Activated naive CD4-positive, alpha-beta T cell treated with anti-CD3 and anti-CD28 coated beads, Interleukin-2, amount 10 ng/mL, durations not matched to agents 7 days and 5 days (primary cell): ENCODE measurements at regions not wholly inside any gene's neighbourhood (a gene's known extent, or its start where the extent isn't known, plus 50 kb on each side); places are given as distances from the start of the nearest gene placed in this dataset.

Experiments used
- CTCF ChIA-PET: fragments of 350-600 bp; sonication (Branson Sonifier 250); formaldehyde crosslinking; loops from one replicate; lab custom pipeline; 2021; ENCODE audit warnings: antibody characterized with exemption; lab: Charles Lee
- DNase-seq: peaks from one replicate; pipeline ENCODE4 v3.0.0-alpha.2; 2020
- H3K27ac Mint-ChIP-seq: one replicate; pipeline ENCODE4 v1.8.0; 2021; ENCODE audit warnings: mild to moderate bottlenecking, moderate library complexity, mixed read lengths
- H3K27me3 Mint-ChIP-seq: one replicate; pipeline ENCODE4 v1.8.0; 2021; ENCODE audit warnings: mild to moderate bottlenecking, mixed read lengths
- H3K36me3 Mint-ChIP-seq: one replicate; pipeline ENCODE4 v1.8.0; 2021; ENCODE audit warnings: mixed read lengths
- H3K4me1 Mint-ChIP-seq: one replicate; pipeline ENCODE4 v1.8.0; 2021; ENCODE audit warnings: mixed read lengths
- H3K4me3 Mint-ChIP-seq: one replicate; pipeline ENCODE4 v1.8.0; 2021; ENCODE audit warnings: mild to moderate bottlenecking, moderate library complexity, mixed read lengths
- H3K9me3 Mint-ChIP-seq: one replicate; pipeline ENCODE4 v1.8.0; 2021; ENCODE audit warnings: mixed read lengths

GRCh38 chr14:104450811-104451401 is 128.7 kb upstream of the C14orf180 start:
- no peak overlapping the region for H3K4me3 Mint-ChIP-seq
- CTCF ChIA-PET: no interaction called here

GRCh38 chr14:104451474-104451873 is 128.1 kb upstream of the C14orf180 start:
- H3K36me3 Mint-ChIP-seq: no peaks in the 10 kb centered on the region
- no peak overlapping the region for H3K4me3 Mint-ChIP-seq
- CTCF ChIA-PET: no interaction called here
- H3K27ac Mint-ChIP-seq: no peak overlapping the region
- DNase-seq: no peak
- peaks cover 12% of the 10 kb centered on the region for H3K9me3 Mint-ChIP-seq
- peaks cover 37% of the 10 kb centered on the region for H3K27me3 Mint-ChIP-seq
- no peaks in the 10 kb centered on the region for H3K4me1 Mint-ChIP-seq

More at GRCh38 chr14:104450811-104451401, 128.7 kb upstream of the C14orf180 start:
- H3K4me1 Mint-ChIP-seq: no peaks in the 10 kb centered on the region
- H3K27ac Mint-ChIP-seq: no peak overlapping the region
- H3K36me3 Mint-ChIP-seq: no peaks in the 10 kb centered on the region
- no peak for DNase-seq
- H3K27me3 Mint-ChIP-seq: peaks cover 41% of the 10 kb centered on the region
- H3K9me3 Mint-ChIP-seq: peaks cover 12% of the 10 kb centered on the region

GRCh38 chr14:104458845-104459244 is 120.7 kb upstream of the C14orf180 start:
- H3K4me1 Mint-ChIP-seq: peaks cover 6% of the 10 kb centered on the region
- H3K27me3 Mint-ChIP-seq: peaks cover 50% of the 10 kb centered on the region
- no peaks in the 10 kb centered on the region for H3K36me3 Mint-ChIP-seq

GRCh38 chr14:104460791-104461651 is 118.5 kb upstream of the C14orf180 start:
- Mint-ChIP-seq H3K27me3 (peaks cover 63% of the 10 kb centered on the region), H3K9me3 (no peaks in the 10 kb centered on the region), H3K36me3 (no peaks in the 10 kb centered on the region), H3K4me3 (no peak overlapping the region), H3K27ac (no peak overlapping the region), H3K4me1 (peaks cover 6% of the 10 kb centered on the region)
- no peak for DNase-seq
- CTCF ChIA-PET: no interaction called here

More at GRCh38 chr14:104458845-104459244, 120.7 kb upstream of the C14orf180 start:
- no peak overlapping the region for H3K4me3 Mint-ChIP-seq
- no peaks in the 10 kb centered on the region for H3K9me3 Mint-ChIP-seq
- CTCF ChIA-PET: no interaction called here
- H3K27ac Mint-ChIP-seq: no peak overlapping the region
- DNase-seq: no peak

GRCh38 chr14:104461676-104462449 is 117.7 kb upstream of the C14orf180 start:
- no peak for DNase-seq
- no peaks in the 10 kb centered on the region for H3K9me3 Mint-ChIP-seq
- H3K27ac Mint-ChIP-seq: no peak overlapping the region
- H3K4me1 Mint-ChIP-seq: peaks cover 6% of the 10 kb centered on the region
- peaks cover 63% of the 10 kb centered on the region for H3K27me3 Mint-ChIP-seq
- CTCF ChIA-PET: no interaction called here
- no peaks in the 10 kb centered on the region for H3K36me3 Mint-ChIP-seq
- no peak overlapping the region for H3K4me3 Mint-ChIP-seq

GRCh38 chr14:104462651-104463630 is 116.6 kb upstream of the C14orf180 start:
- H3K36me3 Mint-ChIP-seq: no peaks in the 10 kb centered on the region
- H3K27me3 Mint-ChIP-seq: peaks cover 67% of the 10 kb centered on the region
- no peaks in the 10 kb centered on the region for H3K9me3 Mint-ChIP-seq
- CTCF ChIA-PET: no interaction called here
- no peak overlapping the region for H3K4me3 Mint-ChIP-seq
- peaks cover 6% of the 10 kb centered on the region for H3K4me1 Mint-ChIP-seq
- no peak overlapping the region for H3K27ac Mint-ChIP-seq
- no peak for DNase-seq

- Mint-ChIP-seq H3K27me3 (peaks cover 58% of the 10 kb centered on the region), H3K36me3 (no peaks in the 10 kb centered on the region), H3K9me3 (no peaks in the 10 kb centered on the region), H3K4me1 (peaks cover 6% of the 10 kb centered on the region), H3K27ac (no peak overlapping the region), H3K4me3 (no peak overlapping the region)
- no peak for DNase-seq
- CTCF ChIA-PET: no interaction called here
Measured at GRCh38 chr14:104464907-104465306, 114.7 kb upstream of the C14orf180 start.

GRCh38 chr14:104465482-104466390 is 113.8 kb upstream of the C14orf180 start:
- Mint-ChIP-seq H3K27me3 (peaks cover 50% of the 10 kb centered on the region), H3K4me3 (no peak overlapping the region), H3K36me3 (no peaks in the 10 kb centered on the region), H3K4me1 (peaks cover 3% of the 10 kb centered on the region), H3K27ac (no peak overlapping the region), H3K9me3 (no peaks in the 10 kb centered on the region)
- CTCF ChIA-PET: no interaction called here
- no peak for DNase-seq

- Mint-ChIP-seq H3K36me3 (no peaks in the 10 kb centered on the region), H3K27ac (no peak overlapping the region), H3K27me3 (peaks cover 39% of the 10 kb centered on the region), H3K4me1 (no peaks in the 10 kb centered on the region), H3K4me3 (no peak overlapping the region), H3K9me3 (no peaks in the 10 kb centered on the region)
- CTCF ChIA-PET: no interaction called here
- no peak for DNase-seq
Measured at GRCh38 chr14:104467236-104467635, 112.3 kb upstream of the C14orf180 start.

- no peak overlapping the region for H3K27ac Mint-ChIP-seq
- no peak overlapping the region for H3K4me3 Mint-ChIP-seq
- CTCF ChIA-PET: no interaction called here
- H3K36me3 Mint-ChIP-seq: no peaks in the 10 kb centered on the region
- H3K27me3 Mint-ChIP-seq: peaks cover 36% of the 10 kb centered on the region
- DNase-seq: no peak
- H3K9me3 Mint-ChIP-seq: no peaks in the 10 kb centered on the region
- H3K4me1 Mint-ChIP-seq: no peaks in the 10 kb centered on the region
Measured at GRCh38 chr14:104467641-104468040, 111.9 kb upstream of the C14orf180 start.

GRCh38 chr14:104469591-104469990 is 110.0 kb upstream of the C14orf180 start:
- H3K36me3 Mint-ChIP-seq: no peaks in the 10 kb centered on the region
- no peaks in the 10 kb centered on the region for H3K4me1 Mint-ChIP-seq
- H3K27me3 Mint-ChIP-seq: peaks cover 17% of the 10 kb centered on the region

GRCh38 chr14:104470588-104470987 is 109.0 kb upstream of the C14orf180 start:
- Mint-ChIP-seq H3K9me3 (no peaks in the 10 kb centered on the region), H3K27ac (no peak overlapping the region)

More at GRCh38 chr14:104469591-104469990, 110.0 kb upstream of the C14orf180 start:
- no peak for DNase-seq
- Mint-ChIP-seq H3K9me3 (no peaks in the 10 kb centered on the region), H3K4me3 (no peak overlapping the region), H3K27ac (no peak overlapping the region)
- CTCF ChIA-PET: no interaction called here

GRCh38 chr14:104471114-104471513 is 108.5 kb upstream of the C14orf180 start:
- no peak overlapping the region for H3K4me3 Mint-ChIP-seq
- CTCF ChIA-PET: no interaction called here
- H3K36me3 Mint-ChIP-seq: no peaks in the 10 kb centered on the region
- H3K9me3 Mint-ChIP-seq: no peaks in the 10 kb centered on the region
- DNase-seq: no peak
- H3K27ac Mint-ChIP-seq: no peak overlapping the region
- no peaks in the 10 kb centered on the region for H3K4me1 Mint-ChIP-seq
- peaks cover 12% of the 10 kb centered on the region for H3K27me3 Mint-ChIP-seq

More at GRCh38 chr14:104470588-104470987, 109.0 kb upstream of the C14orf180 start:
- Mint-ChIP-seq H3K4me1 (no peaks in the 10 kb centered on the region), H3K27me3 (peaks cover 12% of the 10 kb centered on the region), H3K36me3 (no peaks in the 10 kb centered on the region), H3K4me3 (no peak overlapping the region)
- CTCF ChIA-PET: no interaction called here
- no peak for DNase-seq
